Fibroblast of skin of back (primary cell): ENCODE measurements at regions not wholly inside any gene's neighbourhood (a gene's known extent, or its start where the extent isn't known, plus 50 kb on each side); places are given as distances from the start of the nearest gene placed in this dataset.

Experiments
- DNase-seq: peaks from one replicate; pipeline ENCODE4 v3.0.0-alpha.2; 2013

- DNase-seq = no peak
Measured at GRCh38 chr6:26149240-26149639, 62.0 kb downstream of the HFE start.

GRCh38 chr6:26152226-26153101 lies 65.2 kb downstream of the HFE start:
- no peak for DNase-seq

DNA sequence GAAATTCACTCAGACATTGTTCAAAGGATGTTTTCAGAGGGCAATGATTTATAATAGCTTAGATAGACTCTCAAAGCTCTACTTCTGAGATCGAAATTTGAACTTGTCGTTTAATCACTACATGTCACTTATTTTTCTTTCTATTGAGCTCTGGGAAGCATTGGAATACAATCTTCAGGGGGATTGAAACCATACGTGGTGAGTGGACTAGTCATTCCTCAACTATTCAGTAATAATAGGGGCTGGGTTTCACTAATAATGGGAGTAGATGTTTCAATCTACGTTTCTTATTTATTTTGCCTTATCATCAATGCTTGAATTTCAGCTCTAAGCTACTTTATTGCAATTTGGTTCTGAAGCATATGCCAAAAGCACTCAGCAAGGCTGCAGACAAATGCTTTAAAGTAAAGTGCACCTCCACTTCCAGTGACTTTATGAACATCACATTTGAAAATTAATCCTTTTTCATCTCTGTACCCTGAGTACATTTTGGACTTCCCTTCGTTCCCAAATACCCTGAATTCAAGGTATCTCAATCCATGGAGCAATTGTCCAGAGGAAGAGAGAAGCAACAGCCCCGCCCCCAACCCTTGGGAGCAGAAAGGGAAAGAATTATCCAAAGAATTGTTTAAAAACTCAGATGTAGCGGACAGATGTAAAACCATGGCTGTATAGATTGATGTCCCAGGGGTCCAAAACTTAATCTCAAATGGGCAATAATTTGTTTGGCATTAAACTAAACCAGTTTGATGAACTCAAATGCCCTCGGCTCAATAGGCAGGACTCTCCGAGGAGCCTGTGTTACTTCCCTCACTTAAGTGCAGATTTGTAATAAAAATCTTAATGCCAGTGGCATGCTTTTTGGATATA lies 68.1 kb downstream of the HFE start:
- peak; percentile 42 for DNase-seq

- DNase-seq = peak; percentile 89
Measured at GRCh38 chr6:26156105-26156849, 69.0 kb downstream of the HFE start.

DNA sequence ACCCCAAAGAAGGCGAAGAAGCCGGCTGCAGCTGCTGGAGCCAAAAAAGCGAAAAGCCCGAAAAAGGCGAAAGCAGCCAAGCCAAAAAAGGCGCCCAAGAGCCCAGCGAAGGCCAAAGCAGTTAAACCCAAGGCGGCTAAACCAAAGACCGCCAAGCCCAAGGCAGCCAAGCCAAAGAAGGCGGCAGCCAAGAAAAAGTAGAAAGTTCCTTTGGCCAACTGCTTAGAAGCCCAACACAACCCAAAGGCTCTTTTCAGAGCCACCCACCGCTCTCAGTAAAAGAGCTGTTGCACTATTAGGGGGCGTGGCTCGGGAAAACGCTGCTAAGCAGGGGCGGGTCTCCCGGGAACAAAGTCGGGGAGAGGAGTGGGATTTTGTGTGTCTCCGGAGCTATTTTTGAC lies 69.6 kb downstream of the HFE start:
- peak; percentile 71 for DNase-seq

DNA sequence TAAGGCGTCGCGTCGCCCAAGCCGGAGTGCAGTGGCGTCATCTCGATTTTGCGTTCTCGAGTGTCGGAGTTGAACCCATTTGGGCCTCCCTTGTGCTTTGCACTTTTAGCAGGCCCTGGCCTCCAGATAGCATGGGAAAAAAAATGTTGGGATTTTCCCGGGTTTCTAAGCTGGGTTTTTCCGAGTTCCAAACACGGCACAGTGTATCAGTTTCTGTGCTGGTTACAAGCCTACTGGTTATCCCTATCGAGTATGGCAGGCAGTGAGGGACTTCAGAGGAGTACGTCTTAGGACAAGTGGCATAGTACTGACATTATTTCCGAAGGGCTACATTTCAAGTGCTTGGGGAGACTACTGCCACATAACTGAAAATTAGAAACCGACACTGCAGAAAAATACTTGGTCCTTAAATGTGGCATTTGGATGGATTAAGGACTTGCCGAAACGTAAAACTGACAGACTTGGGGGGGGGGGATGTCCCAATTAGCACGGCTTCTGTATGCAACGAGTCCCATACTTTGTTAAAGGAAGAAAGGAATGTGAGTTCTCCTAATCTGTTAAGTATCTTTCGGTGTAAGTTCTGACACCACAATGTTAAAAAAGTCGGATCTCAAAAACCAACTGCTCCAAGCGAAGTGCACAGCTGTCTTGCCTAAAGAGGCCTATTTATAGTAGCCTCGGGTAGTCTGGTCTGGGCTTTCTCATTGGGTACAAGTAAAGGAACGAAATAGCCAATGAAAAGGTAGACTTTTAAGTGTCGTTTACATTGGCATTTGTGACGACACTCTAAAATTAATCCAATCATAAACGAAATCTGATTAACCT lies 70.2 kb downstream of the HFE start:
- DNase-seq = peak; percentile 98

- no peak for DNase-seq
Measured at GRCh38 chr6:26158076-26158580, 70.9 kb downstream of the HFE start.

DNA sequence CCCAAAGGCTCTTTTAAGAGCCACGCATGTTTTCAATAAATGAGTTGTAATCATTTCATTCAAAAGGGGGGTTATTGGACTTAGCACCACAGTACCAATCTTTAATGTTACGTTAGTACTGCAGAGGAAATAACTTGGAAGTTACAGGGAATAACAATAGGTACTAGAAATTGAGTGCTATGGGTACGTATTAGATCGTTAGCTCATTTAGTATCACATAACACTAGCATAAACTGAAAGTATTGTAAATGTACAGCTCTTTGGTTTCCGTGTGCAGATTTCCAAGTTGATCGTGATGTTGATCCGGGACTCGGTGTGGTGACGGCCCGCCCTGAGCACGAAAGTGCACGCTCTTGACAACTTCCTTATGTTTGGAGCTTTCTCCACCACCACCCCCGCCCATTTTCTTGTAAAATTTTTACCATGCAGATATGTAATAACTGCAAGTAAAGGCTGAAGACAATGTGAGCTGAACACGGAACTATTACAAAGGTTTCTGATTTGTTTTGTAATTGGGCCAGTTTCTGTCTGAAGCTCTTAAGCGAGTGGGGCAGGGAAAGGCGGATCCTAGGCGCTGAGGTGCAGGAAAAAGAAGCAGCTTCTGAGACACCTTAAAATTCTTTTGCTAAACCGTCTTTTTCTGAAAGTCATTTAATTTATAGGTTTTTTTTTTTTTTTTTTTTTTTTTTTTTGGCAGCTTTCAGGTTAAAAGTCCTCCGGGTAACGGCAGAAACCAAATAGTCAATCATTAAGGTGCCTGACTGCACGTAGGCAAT lies 71.5 kb downstream of the HFE start:
- DNase-seq = peak; percentile 61

DNA sequence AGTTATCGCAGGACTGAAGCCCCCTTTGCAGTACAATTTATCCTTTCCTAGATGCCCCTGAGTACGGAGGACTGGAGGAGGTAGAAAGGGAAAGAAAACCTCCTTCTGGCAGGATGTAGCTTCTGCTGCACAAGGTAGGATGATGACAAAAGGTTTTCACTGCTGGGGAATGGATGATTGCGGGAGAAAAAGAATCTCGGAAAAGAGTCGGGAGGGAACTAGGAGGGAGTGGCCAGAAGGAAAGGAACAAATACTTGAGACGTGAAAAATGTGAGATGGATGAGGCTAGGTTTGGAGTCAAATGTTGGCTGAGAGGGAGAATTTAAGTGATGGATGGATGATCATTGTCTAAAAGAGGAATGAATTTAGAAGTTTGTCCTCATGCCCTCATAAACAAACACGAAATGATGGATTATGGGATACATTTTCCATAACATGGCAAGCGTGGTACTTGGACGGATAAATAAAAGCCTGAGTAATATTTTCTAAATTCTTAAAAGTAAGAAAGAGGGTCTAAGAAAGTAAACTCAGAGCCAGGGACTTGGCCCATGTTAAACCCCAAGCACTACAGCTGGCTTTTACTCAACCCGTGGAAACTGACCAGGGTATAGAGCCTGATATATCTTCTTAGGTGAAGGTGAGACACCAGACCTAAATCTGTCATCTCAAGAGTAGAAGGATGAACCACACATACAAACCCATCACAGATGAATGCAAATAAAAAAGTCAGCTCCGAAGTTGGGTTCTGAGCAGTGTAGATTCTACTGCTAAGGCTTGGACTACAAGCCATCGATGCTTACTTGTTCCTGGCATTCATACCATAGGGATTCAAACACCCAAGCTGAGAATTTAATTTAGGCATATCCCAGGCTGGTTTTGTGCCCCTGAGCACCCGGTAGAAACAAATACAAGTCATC lies 72.4 kb downstream of the HFE start:
- DNase-seq = peak; percentile 61

DNA sequence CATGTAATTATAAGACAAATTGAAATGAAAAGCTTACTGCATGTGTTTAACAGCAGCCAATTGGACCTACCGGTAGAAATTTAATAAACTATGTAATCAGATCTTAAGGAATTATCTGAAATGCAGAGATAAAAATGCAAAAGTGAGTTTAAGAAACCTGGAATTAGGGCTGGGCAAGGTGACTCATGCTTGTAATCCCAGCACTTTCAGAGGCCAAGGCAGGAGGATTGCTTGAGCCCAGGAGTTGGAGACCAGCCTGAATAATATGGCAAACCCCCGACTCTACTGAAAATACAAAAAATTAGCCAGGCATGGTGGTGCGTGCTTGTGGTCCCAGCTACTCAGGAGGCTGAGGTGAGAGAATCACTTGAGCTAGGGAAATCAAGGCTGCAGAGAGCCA lies 74.1 kb downstream of the HFE start:
- DNase-seq = no peak

- DNase-seq = no peak
Measured at GRCh38 chr6:26162399-26162798, 75.2 kb downstream of the HFE start.

DNA sequence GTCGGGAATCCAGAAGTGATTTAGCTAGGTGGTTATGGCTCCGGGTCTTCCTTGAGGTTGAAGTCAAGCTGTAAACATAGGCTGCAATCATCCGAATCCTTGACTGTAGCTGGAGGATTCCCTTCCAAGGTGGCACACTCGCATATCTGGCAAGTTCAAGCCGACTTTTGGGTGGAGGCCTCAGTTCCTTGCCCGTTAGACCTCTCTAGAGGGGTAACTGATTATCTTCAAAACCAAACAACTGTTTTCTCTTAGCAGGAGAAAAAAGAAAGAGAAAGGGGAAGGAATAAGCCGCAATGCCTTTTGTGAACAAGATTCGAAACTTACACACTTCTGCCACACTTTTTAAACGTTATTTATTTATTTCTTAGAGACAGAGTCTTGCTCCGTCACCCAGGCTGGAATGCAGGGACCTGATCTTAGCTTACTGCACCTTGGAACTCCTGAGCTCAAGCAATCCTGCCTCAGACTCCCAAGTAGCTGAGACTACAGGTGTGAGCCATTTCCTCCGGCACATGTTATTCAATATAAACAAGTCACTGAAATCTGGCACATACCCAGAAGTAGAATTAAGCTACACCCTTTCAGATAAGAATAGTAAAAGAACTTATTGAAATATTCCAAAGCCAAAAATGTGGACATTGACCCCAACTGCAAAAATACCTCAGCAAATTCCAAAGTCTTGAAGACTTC lies 76.3 kb downstream of the HFE start:
- no peak for DNase-seq

DNA sequence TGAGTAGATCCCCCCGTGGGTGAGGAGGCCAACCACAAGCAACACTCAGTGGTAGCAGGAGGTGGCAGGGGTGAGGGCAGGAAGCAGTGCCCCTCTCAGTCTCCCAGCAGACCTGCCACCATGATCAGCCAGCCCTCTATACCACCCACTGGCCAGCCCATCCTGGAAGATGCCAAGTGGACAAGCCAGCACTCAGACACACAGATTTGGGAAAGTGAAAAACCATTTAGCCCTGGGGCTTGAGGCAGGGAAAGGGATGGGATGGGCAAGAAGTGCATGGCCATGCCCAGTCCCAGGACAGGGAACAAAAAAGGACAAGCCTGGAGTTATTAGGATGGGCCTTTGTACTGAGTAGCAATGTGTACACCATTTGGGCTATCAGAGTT lies 76.9 kb downstream of the HFE start:
- no peak for DNase-seq

- no peak for DNase-seq
Measured at GRCh38 chr6:26165261-26165790, 78.1 kb downstream of the HFE start.

DNA sequence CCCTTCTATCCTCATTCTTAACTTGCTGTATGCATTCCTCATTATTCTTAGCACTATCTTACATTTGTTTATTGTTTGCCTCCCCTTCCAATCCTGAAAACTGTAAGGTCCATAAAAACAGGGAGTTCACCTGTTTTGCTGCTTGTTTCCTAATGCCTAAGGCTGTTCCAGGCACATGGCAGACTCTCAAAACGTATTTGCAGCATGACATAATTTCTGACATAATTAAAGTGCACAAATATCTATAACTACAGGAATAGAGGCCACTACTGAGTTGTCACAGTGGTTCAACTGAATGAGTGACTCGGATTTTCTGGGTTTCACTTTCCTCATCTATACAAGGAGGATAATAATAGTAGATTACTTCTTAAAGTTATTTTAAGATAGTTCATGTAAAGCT lies 83.0 kb downstream of the HFE start:
- DNase-seq = no peak

DNA sequence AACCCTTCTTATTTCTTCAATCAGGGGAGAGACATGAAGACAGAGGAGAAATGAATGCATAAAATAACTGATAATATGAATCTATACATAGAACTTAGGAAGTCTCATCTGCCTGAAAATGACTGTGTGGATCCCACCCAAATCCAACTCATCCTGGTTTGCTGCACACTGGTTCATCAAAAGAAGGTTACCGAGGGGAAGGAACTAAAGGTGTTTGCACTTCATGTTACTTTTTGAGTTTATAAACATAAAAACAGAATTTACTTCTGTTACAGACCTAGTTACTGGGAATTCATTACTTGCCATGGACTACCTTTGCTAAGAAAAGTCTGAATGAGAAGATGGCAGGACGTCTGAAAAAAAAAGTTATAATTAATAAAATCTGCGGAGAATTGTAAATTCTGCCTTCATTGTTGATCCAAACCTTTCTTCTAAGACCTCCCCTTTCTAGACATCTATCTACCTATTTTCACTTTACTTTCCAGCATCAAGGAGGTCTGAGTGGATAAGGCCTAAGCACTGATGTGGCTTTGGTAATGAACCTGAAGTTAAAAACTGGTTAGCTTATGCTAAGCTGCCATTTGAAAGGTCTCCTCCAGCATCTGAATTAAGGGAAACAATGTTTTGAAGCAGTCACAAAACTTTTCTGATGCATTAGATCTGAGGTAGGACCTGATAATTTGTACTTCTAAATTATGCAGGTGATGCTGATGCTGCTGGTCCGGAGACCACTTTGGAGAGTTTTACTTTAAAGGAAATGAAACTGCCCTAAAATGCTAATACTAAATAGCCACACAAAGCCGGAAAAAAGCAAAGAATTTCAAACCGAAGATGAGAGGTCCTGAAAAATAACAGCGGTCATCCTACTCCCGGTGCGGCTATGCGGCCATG lies 84.0 kb downstream of the HFE start:
- DNase-seq = no peak

- DNase-seq = no peak
Measured at GRCh38 chr6:26172608-26172968, 85.4 kb downstream of the HFE start.

DNA sequence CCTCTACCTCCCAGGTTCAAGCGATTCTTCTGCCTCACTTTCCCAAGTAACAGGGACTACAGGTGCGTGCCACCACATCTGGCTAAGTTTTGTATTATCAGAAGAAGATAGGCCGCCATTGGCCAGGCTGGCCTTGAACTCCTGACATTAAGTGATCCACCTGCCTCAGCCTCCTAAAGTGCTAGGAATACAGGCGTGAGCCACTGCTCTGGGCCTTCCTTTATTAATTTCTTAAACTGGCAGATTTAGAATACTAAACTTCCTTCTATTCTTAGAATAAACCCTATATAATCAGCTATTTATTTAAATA lies 86.6 kb downstream of the HFE start:
- DNase-seq = no peak
